ENCODE measurements at regions not wholly inside any gene's neighbourhood (a gene's known extent, or its start where the extent isn't known, plus 50 kb on each side); places are given as distances from the start of the nearest gene placed in this dataset.

DNA sequence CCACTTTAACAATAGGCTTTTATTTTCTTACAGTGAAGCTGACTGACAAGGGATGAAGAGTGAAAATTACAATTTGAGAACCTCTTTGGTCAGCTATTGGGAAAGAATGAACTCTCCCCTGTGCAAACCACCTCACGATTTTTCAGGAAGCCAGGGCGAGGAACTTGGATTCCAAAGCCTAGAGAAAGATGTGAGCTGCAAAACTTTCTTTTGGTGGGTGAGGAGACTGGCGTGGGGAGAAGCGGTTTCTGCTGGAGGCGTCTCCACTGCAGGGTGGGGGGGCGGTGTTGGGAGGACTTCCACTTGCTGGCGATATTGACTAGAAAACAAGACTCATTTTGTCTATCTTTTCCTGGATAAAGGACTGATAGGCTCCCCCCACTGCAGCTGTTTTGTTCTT, 59.3 kb upstream of the VRK1 start:
- TF ChIP-seq, protein P1, sequence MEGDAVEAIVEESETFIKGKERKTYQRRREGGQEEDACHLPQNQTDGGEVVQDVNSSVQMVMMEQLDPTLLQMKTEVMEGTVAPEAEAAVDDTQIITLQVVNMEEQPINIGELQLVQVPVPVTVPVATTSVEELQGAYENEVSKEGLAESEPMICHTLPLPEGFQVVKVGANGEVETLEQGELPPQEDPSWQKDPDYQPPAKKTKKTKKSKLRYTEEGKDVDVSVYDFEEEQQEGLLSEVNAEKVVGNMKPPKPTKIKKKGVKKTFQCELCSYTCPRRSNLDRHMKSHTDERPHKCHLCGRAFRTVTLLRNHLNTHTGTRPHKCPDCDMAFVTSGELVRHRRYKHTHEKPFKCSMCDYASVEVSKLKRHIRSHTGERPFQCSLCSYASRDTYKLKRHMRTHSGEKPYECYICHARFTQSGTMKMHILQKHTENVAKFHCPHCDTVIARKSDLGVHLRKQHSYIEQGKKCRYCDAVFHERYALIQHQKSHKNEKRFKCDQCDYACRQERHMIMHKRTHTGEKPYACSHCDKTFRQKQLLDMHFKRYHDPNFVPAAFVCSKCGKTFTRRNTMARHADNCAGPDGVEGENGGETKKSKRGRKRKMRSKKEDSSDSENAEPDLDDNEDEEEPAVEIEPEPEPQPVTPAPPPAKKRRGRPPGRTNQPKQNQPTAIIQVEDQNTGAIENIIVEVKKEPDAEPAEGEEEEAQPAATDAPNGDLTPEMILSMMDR (IDR thresholded peaks at IDR 0.05; ENCODE audit: insufficient read depth, low read depth, low read length): no peak
- no peak for TF ChIP-seq EZH2 (IDR thresholded peaks at IDR 0.05; ENCODE audit: insufficient read depth, low read length)

Measured in astrocyte (in vitro differentiated cells and primary cell).